ENCODE measurements at regions not wholly inside any gene's neighbourhood (a gene's known extent, or its start where the extent isn't known, plus 50 kb on each side); places are given as distances from the start of the nearest gene placed in this dataset.
A peak's percentile ranks its signal among the peaks of the same experiment; 100 is the strongest.

DNA sequence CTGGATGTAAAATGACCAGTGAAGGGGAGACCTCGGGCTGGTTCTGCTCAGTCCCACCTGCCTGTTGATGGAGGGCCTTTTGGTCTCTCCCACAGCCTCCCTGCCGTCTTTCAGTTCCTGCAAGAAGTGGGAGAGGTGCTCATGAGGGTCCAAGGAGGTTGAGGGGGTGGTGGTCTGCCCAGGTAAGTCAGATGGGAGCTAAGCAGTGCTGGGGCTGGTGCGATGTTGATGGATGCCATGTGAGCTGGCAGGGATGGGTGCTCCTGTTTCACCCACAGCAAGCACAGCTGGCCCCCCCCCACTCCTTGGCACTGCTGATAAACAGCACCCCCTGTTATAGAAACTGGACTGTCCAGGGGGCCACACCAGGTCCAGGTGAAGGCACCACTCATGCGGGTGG, 145.6 kb downstream of the NSG2 start:
- no peak for DNase-seq (ENCODE audit: low spot score)

DNA sequence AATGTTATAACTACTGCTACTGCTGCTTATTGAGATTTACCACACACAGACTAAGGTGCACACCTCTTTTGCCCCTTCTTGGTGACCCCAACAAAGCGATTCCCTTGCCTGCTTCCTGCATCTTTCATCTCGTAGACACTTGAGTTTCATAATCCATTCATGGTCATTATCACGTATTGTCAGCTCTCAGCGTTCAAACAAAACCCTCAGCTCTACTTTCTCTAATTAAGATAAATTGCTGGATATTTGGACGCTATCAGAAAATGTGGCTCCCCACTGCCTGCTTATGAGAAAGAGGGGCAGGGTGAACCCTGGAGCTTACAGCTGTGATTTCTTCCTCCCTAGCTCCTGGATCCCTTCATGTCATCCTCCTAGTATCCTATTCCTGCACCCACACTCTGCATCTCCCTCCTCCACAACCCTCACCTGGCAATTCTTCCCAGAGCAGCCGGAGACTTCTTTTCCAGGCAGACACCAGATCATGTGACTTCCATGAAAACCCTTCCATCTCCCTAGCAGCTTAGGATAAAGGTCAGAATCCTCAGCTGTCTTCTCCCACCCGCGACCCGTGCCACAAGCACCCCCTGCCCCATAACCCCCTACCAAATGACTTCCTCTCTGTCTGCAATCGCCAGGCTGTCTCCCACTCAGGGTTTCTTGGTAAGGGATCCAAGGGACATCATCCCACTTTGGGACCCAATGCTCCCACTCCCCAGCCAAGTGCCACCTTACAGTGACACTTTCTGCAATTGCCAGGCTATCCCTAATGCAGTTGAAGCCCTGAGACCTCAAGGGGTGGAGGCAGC, 146.5 kb downstream of the NSG2 start:
- no peak for DNase-seq (ENCODE audit: low spot score)

GRCh38 chr5:174192901-174193300, 147.4 kb downstream of the NSG2 start:
- no peak for DNase-seq (ENCODE audit: low spot score)

- DNase-seq (ENCODE audit: low spot score): peak; percentile 69
These were observed 150.0 kb downstream of the NSG2 start for GRCh38 chr5:174195517-174195916.

DNA sequence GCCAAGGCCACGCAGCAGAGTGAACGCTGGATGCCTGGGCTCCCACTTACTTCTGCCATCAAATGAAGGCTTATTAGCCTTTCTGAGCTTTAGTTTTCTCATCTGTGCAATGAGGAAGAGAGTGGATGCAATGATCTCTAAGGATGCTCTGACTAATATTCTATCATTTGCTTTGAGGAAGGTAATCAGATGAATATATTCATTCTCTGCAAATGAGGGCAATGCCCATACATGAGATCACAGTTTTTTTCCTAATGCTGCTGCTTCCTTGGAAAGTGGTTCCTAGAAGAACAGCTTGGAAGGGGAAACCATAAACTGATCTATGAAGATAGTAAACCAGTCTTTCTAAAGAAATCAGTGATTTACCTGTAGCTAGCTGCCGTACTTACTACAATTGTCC, 152.4 kb downstream of the NSG2 start:
- DNase-seq (ENCODE audit: low spot score): no peak

DNA sequence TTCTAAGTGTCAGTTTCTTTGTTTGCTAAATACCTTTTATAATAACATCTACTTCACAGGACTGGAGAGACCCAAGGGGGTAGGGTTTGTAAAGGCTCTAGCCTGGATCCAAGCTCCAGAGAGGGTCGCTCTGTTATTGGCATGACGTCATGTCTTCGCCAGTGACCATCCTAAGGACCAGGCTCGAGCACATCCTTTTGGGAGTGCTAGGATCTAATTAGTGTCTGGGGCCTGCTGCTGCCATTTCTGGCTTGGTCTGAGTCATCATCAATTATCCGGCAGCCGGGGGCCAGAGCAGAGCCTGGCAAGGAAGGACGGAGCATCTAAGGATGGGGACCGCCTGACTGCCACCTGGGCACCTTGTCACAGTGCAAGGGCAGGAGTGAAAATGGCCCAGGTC, 153.0 kb downstream of the NSG2 start:
- DNase-seq (ENCODE audit: low spot score): peak; percentile 80

DNA sequence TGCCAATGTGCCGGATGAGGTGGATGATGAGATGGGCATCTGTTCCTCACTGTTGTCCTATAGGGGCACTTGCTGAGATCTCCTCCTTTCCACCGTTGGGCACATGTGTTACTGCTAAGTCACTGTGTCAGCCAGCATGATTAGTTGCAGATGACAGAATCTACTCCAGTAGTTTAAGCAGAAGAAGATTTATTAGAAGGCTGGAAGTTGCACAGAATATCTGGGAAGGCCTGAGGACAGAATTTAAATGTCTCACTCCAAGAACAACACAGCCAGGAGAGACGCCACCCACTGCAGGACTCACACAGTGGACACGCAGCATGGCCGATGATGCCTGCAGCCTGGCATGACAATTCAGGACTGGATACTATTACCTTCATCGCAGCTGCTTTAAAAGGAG, 157.5 kb downstream of the NSG2 start:
- DNase-seq (ENCODE audit: low spot score): no peak

GRCh38 chr5:174204535-174205313, 159.2 kb downstream of the NSG2 start:
- DNase-seq (ENCODE audit: low spot score): peak; percentile 32

DNA sequence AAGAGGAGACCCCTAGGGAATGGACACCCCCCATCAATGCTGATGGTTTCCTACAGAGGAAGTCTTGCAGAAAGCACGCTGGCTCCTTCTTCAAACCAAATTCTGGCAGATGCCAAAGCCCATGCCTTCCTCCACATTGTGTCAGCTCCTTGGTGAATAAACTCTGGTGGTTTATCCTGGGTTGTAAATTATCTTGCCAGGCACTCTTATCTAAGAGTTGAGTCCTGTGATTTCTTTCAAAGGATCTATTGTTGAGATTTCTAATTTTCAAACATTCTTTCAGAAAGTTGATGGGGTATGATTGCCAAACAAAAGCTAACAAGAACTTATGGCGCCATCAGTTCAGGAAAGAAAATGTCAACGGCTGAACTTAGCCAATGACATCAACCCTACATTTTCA, 160.4 kb downstream of the NSG2 start:
- DNase-seq (ENCODE audit: low spot score): no peak

- no peak for DNase-seq (ENCODE audit: low spot score)
These were observed 165.2 kb downstream of the NSG2 start for GRCh38 chr5:174210596-174211276.

GRCh38 chr5:174211277-174211626, 165.7 kb downstream of the NSG2 start:
- no peak for DNase-seq (ENCODE audit: low spot score)

- no peak for DNase-seq (ENCODE audit: low spot score)
These were observed 172.0 kb downstream of the NSG2 start for GRCh38 chr5:174217527-174217926.

DNA sequence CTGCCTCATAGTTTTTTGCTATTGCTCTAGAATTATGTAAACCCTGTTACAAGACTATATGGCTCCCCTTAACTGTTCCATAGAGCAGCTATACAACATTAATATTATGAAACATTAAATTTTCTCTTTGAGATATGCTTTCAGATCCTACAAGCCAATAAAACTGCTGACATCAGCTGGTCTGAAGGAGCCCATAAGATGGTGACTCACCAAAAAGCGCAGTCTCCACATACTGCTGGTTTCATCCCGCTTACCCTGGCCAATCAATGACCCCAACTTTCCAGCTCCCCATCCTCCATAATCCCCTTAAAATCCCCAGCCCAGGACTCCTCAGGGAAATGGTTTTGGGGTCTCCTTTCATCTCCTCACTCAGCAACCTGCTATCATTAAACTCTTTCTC, 172.7 kb downstream of the NSG2 start:
- DNase-seq (ENCODE audit: low spot score): no peak

- DNase-seq (ENCODE audit: low spot score): peak; percentile 62
These were observed 174.9 kb downstream of the NSG2 start for GRCh38 chr5:174220417-174220816.

GRCh38 chr5:174221436-174221835, 175.9 kb downstream of the NSG2 start:
- DNase-seq (ENCODE audit: low spot score): peak; percentile 52

DNA sequence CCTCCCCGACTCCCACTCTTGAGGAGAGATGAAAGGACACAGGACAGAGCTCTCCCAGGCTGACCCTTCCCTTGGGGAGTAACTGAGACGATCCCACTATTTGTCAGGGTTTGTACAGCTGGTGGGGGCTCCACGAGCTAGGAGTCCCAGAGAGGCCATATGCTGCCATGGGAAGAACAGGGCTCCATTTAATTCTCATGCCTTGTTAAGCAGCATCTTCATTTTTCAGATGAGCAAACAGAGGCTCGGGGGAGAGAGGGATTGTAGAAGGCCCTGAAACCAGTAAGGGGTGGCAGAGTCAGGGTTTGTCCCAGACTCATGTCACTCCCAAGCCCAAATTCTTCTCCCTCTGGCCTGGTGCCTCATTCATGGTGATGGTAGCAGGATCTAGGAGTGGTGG, 176.4 kb downstream of the NSG2 start:
- DNase-seq (ENCODE audit: low spot score): no peak

GRCh38 chr5:174222891-174223290, 177.4 kb downstream of the NSG2 start:
- DNase-seq (ENCODE audit: low spot score): peak; percentile 25

- DNase-seq (ENCODE audit: low spot score): peak; percentile 81
These were observed 177.8 kb downstream of the NSG2 start for GRCh38 chr5:174223355-174223754.

GRCh38 chr5:174229068-174229467, 183.6 kb downstream of the NSG2 start:
- DNase-seq (ENCODE audit: low spot score): no peak

GRCh38 chr5:174229514-174230370, 184.2 kb downstream of the NSG2 start:
- DNase-seq (ENCODE audit: low spot score): no peak

GRCh38 chr5:174231956-174232487, 186.5 kb downstream of the NSG2 start:
- DNase-seq (ENCODE audit: low spot score): no peak

Data from SK-N-DZ (cell line).